ENCODE measurements at regions not wholly inside any gene's neighbourhood (a gene's known extent, or its start where the extent isn't known, plus 50 kb on each side); places are given as distances from the start of the nearest gene placed in this dataset.

GRCh38 chr6:168167431-168168315 is 88.7 kb upstream of the FRMD1 start:
- no peak overlapping the region for H3K4me3 ChIP-seq (replicated peaks in 1 of 3)
- no peak for TF ChIP-seq POLR2A (IDR thresholded peaks at IDR 0.05)
- no peak for TF ChIP-seq CTCF (IDR thresholded peaks at IDR 0.05)
- no peak overlapping the region for H3K27ac ChIP-seq
- WGBS, 2 donors = 94 to 96% methylated on average over 12 of the region's 12 CpGs
- no peak for DNase-seq
- intact Hi-C loops (cut with DNase I) = no loop called here
- H3K4me1 ChIP-seq = peaks cover 0 to 7% of the 10 kb centered on the region in 2 donors
- no peaks in the 10 kb centered on the region for H3K27me3 ChIP-seq
- no peaks in the 10 kb centered on the region for H3K36me3 ChIP-seq
- no peaks in the 10 kb centered on the region for H3K9me3 ChIP-seq

- Histone ChIP-seq H3K4me3 (replicated peaks in 1 of 3) (no peak overlapping the region), H3K36me3 (no peaks in the 10 kb centered on the region), H3K9me3 (no peaks in the 10 kb centered on the region), H3K4me1 (peaks cover 0 to 8% of the 10 kb centered on the region in 2 donors), H3K27ac (no peak overlapping the region), H3K27me3 (no peaks in the 10 kb centered on the region)
- WGBS, 2 donors = 90 to 95% methylated on average over 6 to 7 of the region's 7 CpGs
- TF ChIP-seq CTCF (IDR thresholded peaks at IDR 0.05) (no peak), POLR2A (IDR thresholded peaks at IDR 0.05) (no peak)
- no peak for DNase-seq
- intact Hi-C loops (cut with DNase I) = no loop called here
Measured at GRCh38 chr6:168166627-168167026, 87.6 kb upstream of the FRMD1 start.

GRCh38 chr6:168165891-168166290 is 86.9 kb upstream of the FRMD1 start:
- DNase-seq = no peak
- H3K9me3 ChIP-seq = no peaks in the 10 kb centered on the region
- intact Hi-C loops (cut with DNase I) = no loop called here
- H3K4me1 ChIP-seq = peaks cover 0 to 8% of the 10 kb centered on the region in 2 donors
- TF ChIP-seq CTCF (IDR thresholded peaks at IDR 0.05) (no peak), POLR2A (IDR thresholded peaks at IDR 0.05) (no peak)
- H3K36me3 ChIP-seq = no peaks in the 10 kb centered on the region
- H3K27me3 ChIP-seq = no peaks in the 10 kb centered on the region
- H3K27ac ChIP-seq = no peak overlapping the region
- 93 to 95% methylated on average over 6 of the region's 6 CpGs for WGBS, 2 donors
- no peak overlapping the region for H3K4me3 ChIP-seq (replicated peaks in 1 of 3)

- 76 to 94% methylated on average over 9 of the region's 9 CpGs for WGBS, 2 donors
- Histone ChIP-seq H3K4me1 (peaks cover 0 to 8% of the 10 kb centered on the region in 2 donors), H3K27ac (no peak overlapping the region), H3K36me3 (no peaks in the 10 kb centered on the region), H3K9me3 (no peaks in the 10 kb centered on the region), H3K27me3 (no peaks in the 10 kb centered on the region), H3K4me3 (replicated peaks in 1 of 3) (no peak overlapping the region)
- no peak for TF ChIP-seq POLR2A (IDR thresholded peaks at IDR 0.05)
- TF ChIP-seq CTCF (IDR thresholded peaks at IDR 0.05) = no peak
- intact Hi-C loops (cut with DNase I) = no loop called here
- no peak for DNase-seq
Measured at GRCh38 chr6:168165373-168165772, 86.4 kb upstream of the FRMD1 start.

- Histone ChIP-seq H3K4me1 (peaks cover 0 to 8% of the 10 kb centered on the region in 2 donors), H3K4me3 (replicated peaks in 1 of 3) (no peak overlapping the region), H3K36me3 (no peaks in the 10 kb centered on the region), H3K9me3 (no peaks in the 10 kb centered on the region), H3K27me3 (no peaks in the 10 kb centered on the region), H3K27ac (no peak overlapping the region)
- intact Hi-C loops (cut with DNase I) = no loop called here
- DNase-seq = no peak
- TF ChIP-seq CTCF (IDR thresholded peaks at IDR 0.05) = no peak
- no peak for TF ChIP-seq POLR2A (IDR thresholded peaks at IDR 0.05)
- WGBS, 2 donors = 90% methylated on average over 8 of the region's 8 CpGs
Measured at GRCh38 chr6:168164462-168165061, 85.5 kb upstream of the FRMD1 start.
